Small intestine (tissue), 7 donors: ENCODE measurements at regions not wholly inside any gene's neighbourhood (a gene's known extent, or its start where the extent isn't known, plus 50 kb on each side); places are given as distances from the start of the nearest gene placed in this dataset.

Source experiments
- DNase-seq, 2 donors: peaks; one replicate each; pipeline versions ENCODE4 v3.0.0 to v3.0.0-alpha.2; 2013
- FAIRE-seq: peaks from 2 replicates; lab custom pipeline; 2012; peaks lifted over from hg19 to GRCh38; lab: Jason Lieb, UNC
- H3K27ac ChIP-seq, 3 donors: one replicate each; pipeline ENCODE4 v1.5.1; 2013; ENCODE audit warnings: low read length in 2 of 3, mild to moderate bottlenecking in 2 of 3, control low read depth in 1 of 3, inconsistent platforms in 1 of 3, low read depth in 1 of 3, moderate library complexity in 1 of 3
- H3K27me3 ChIP-seq, 3 donors: one replicate each; pipeline ENCODE4 v1.6.1; 2013; ENCODE audit warnings: low read length in 3 of 3, inconsistent platforms in 1 of 3; ENCODE audit not compliant: control insufficient read depth in 3 of 3, insufficient read depth in 3 of 3
- H3K36me3 ChIP-seq, 3 donors: one replicate each; pipeline ENCODE4 v1.6.1; 2013; ENCODE audit warnings: low read length in 3 of 3, inconsistent platforms in 1 of 3, low read depth in 1 of 3, mild to moderate bottlenecking in 1 of 3, moderate library complexity in 1 of 3; ENCODE audit not compliant: control insufficient read depth in 3 of 3, insufficient read depth in 2 of 3
- H3K4me1 ChIP-seq, 3 donors: one replicate each; pipeline ENCODE4 v1.6.1; 2013; ENCODE audit warnings: low read length in 2 of 3, inconsistent platforms in 1 of 3, low read depth in 1 of 3, mild to moderate bottlenecking in 1 of 3, moderate library complexity in 1 of 3; ENCODE audit not compliant: control insufficient read depth in 3 of 3, insufficient read depth in 2 of 3
- H3K4me3 ChIP-seq, 3 donors: one replicate each; pipeline ENCODE4 v1.5.1; 2013; ENCODE audit warnings: low read length in 3 of 3, control low read depth in 1 of 3, inconsistent platforms in 1 of 3, low read depth in 1 of 3, mild to moderate bottlenecking in 1 of 3, moderate library complexity in 1 of 3
- H3K9me3 ChIP-seq, 2 donors: one replicate each; pipeline ENCODE4 v1.6.1; 2013; ENCODE audit warnings: low read depth in 1 of 2, low read length in 1 of 2; ENCODE audit not compliant: control insufficient read depth in 2 of 2, insufficient read depth in 1 of 2
- WGBS, 3 donors: extraction: QIAGEN DNeasy Blood & Tissue Kit; methylation state at CpG; one replicate each; pipeline ENCODE4 v1.1.7; 2013; 5-methylcytosine and 5-hydroxymethylcytosine counted together
- donor health status: healthy with polysubstance abuse.
- donor health status: control.
- donor health status: control.
- donor health status: Bipolar disorder and iron deficiency.
- donor health status: healthy.

DNA sequence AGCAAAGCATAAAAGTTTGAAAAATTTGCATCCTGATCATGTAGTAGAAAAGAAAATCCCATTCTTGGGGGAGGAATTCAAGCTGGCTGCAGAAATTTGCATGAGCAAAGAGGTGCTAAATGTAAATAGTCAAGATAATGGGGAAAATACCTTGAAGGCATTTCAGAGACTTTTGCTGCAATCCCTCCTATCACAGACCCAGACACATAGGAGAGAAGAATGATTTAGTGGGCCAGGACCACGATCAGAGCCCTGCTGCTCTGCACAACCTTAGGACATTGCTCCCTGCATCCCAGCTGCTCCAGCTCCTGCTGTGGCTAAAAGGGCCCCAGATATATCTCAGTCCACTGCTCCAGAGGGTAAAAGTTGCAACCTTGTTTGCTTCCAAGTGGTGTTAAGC, 1439.7 kb upstream of the AGA start:
- FAIRE-seq, result no peak
- Histone ChIP-seq H3K27ac (no peak overlapping the region), H3K9me3 (peaks cover 0 to 23% of the 10 kb centered on the region in 2 donors), H3K4me3 (no peak overlapping the region), H3K27me3 (no peaks in the 10 kb centered on the region), H3K36me3 (no peaks in the 10 kb centered on the region), H3K4me1 (no peaks in the 10 kb centered on the region)
- WGBS, 3 donors, result 6 to 36% (median 29%) methylated on average over 1 of the region's 1 CpG
- DNase-seq, result no peak

DNA sequence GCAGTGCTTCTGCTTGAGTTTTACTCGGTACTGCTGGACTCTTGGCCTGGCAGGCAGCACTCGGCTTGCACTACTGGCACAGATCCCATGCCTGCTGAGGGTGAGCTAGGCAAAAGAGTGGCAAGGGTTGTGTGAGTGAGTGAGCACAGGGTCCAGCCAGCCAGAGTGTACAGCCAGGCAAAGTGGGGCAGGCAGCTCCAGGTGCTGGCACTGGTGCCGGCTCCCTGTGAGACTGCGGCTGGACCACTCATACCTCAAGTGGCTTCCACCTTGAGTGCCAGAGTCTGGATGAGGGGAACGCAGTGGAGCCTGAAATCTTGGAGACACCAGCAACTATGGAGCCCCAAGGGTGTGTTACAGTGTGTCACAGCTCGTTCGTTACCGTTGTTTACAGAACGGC, 1451.9 kb upstream of the AGA start:
- H3K27ac ChIP-seq, result no peak overlapping the region
- no peaks in the 10 kb centered on the region for H3K36me3 ChIP-seq
- DNase-seq (no peak), FAIRE-seq (no peak)
- no peak overlapping the region for H3K4me3 ChIP-seq
- H3K4me1 ChIP-seq, result no peaks in the 10 kb centered on the region
- WGBS, 3 donors, result 85 to 91% (median 88%) methylated on average over 9 of the region's 9 CpGs
- H3K27me3 ChIP-seq, result no peaks in the 10 kb centered on the region
- peaks cover 0 to 5% of the 10 kb centered on the region in 2 donors for H3K9me3 ChIP-seq

DNA sequence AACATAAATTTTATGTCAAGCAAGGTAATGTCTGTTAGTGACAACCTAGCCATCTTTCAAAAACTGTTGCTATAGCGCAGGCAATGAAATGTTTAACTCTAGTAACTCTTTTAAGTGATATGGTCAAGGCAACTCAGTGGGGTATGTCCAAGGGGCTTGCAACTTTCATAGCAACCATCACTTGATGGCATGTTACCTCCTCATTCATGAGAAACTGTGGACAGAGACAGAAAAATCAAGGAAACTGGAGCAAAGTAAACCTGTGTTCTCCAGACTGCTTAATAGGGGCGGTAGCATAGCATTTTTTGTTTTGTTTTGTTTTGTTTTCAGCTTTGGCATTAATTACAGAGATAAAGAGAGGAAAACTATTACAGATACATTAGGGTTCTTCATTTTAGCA, 1456.8 kb upstream of the AGA start:
- Histone ChIP-seq H3K4me1 (no peaks in the 10 kb centered on the region), H3K4me3 (no peak overlapping the region), H3K9me3 (peaks cover 0 to 4% of the 10 kb centered on the region in 2 donors), H3K27me3 (no peaks in the 10 kb centered on the region), H3K36me3 (no peaks in the 10 kb centered on the region), H3K27ac (no peak overlapping the region)
- FAIRE-seq (no peak), DNase-seq (no peak)
- 42 to 77% (median 54%) methylated on average over 2 of the region's 2 CpGs for WGBS, 3 donors

DNA sequence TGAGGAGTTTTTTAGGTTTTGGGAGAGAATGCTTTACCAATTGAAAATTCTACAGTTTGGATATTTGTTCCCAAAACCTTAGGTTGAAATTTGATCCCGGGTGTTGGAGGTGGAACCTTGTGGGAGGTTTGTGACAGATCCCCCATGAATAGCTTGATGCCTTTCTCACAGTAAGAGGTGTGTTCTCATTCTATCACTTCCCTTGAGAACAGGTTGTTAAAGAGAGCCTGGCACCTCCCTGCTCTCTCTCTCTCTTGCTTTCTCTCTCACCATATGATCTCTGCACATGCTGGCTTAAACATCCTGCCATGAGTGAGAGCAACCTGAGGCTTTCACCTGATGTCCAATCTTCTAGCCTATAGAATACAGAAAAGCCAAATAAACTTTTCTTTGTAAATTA, 1475.5 kb upstream of the AGA start:
- Histone ChIP-seq H3K27me3 (no peaks in the 10 kb centered on the region), H3K9me3 (peaks cover 0 to 12% of the 10 kb centered on the region in 2 donors), H3K4me1 (no peaks in the 10 kb centered on the region), H3K36me3 (no peaks in the 10 kb centered on the region), H3K27ac (no peak overlapping the region), H3K4me3 (no peak overlapping the region)
- WGBS, 3 donors, result 18 to 43% (median 33%) methylated on average over 1 of the region's 1 CpG
- FAIRE-seq, result no peak
- no peak for DNase-seq

DNA sequence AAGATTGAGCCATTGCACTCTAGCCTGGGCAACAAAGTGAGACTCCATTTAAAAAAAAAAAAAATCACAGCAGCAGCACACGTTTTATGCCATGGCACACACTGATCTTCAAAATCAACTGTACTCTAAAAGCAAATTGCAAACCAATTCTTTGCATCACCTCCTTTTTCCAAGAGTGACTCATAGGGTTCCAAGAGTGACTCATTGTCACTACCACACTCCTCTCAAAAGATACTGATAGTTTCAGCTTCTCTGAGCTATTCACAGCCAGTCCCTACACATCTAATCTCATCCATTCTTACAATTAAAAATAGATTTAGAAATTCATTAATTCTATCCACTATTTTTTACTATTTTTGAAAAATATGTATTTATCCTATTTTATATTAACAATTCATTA, 1494.9 kb upstream of the AGA start:
- FAIRE-seq, result no peak
- Histone ChIP-seq H3K9me3 (peaks cover 0 to 3% of the 10 kb centered on the region in 2 donors), H3K27ac (no peak overlapping the region), H3K27me3 (no peaks in the 10 kb centered on the region), H3K4me1 (no peaks in the 10 kb centered on the region), H3K4me3 (no peak overlapping the region), H3K36me3 (no peaks in the 10 kb centered on the region)
- 57 to 66% (median 57%) methylated on average over 1 of the region's 1 CpG for WGBS, 3 donors
- DNase-seq, result no peak

DNA sequence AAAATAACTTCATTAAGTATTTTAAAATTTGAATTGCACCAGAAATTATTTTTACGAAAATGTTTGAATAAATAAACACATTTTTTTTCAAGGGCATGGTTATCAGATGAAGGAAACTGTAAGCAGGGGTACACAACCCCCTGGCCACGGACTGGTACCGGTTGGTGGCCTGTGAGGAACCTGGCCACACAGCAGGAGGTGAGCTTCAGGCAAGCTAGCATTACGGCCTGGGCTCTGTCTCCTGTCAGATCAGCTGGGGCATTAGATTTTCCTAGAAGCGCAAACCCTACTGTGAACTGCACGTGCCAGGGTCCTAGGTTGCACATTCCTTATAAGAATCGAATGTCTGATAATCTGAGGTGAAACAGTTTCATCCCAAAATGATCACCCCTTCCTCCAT, 1499.7 kb upstream of the AGA start:
- FAIRE-seq (no peak), DNase-seq (no peak)
- Histone ChIP-seq H3K27ac (no peak overlapping the region), H3K4me1 (no peaks in the 10 kb centered on the region), H3K27me3 (no peaks in the 10 kb centered on the region), H3K9me3 (peaks cover 0 to 3% of the 10 kb centered on the region in 2 donors), H3K36me3 (no peaks in the 10 kb centered on the region), H3K4me3 (no peak overlapping the region)
- WGBS, 3 donors, result 71 to 81% (median 76%) methylated on average over 7 of the region's 7 CpGs

DNA sequence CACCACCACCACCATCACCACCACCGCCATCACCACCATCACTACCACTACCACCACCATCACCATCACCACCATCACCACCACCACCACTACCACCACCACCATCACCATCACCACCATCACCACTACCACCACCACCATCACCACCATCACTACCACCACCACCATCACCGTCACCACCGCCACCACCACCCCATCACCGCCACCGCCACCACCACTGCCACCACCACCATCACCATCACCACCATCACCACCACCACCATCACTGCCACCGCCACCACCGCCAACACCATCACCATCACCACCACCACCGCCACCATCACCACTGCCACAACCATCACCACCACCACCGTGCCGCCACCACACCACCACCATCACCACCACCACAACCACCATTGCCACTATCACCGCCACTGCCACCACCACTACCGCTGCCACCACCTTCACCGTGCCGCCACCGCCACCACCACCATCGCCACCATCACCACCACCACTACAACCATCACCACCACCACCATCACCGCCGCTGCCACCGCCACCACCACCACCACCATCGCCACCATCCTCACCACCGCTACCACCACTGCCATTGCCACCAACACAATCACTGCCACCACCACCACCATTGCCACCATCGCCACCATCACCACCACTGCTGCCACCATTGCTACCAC, 1511.3 kb upstream of the AGA start:
- Histone ChIP-seq H3K4me1 (no peaks in the 10 kb centered on the region), H3K27ac (no peak overlapping the region), H3K4me3 (no peak overlapping the region), H3K36me3 (no peaks in the 10 kb centered on the region), H3K27me3 (no peaks in the 10 kb centered on the region), H3K9me3 (peaks cover 0 to 14% of the 10 kb centered on the region in 2 donors)
- FAIRE-seq, result no peak
- 93 to 96% (median 94%) methylated on average over 17 to 22 of the region's 22 CpGs for WGBS, 3 donors
- DNase-seq, result no peak

DNA sequence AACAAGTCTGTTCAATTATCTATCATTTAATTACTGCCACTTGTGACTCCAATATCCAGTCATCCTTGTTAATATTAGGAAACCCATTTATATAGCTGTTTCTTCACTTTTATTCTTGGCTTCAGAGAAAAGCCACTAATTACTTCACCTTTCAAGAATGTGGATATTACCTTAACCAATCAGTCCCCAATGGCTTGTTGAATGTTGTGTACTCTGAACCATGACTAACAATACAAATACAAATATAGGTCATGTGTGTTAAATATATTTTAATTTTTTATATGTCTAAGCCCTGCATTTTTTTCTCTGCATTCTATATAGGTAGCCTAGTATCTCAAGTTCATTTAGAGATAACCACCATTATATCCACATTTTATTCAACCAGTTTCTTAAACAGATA, 1513.4 kb upstream of the AGA start:
- DNase-seq (no peak), FAIRE-seq (no peak)
- no peaks in the 10 kb centered on the region for H3K4me1 ChIP-seq
- H3K27me3 ChIP-seq, result no peaks in the 10 kb centered on the region
- peaks cover 0 to 14% of the 10 kb centered on the region in 2 donors for H3K9me3 ChIP-seq
- H3K4me3 ChIP-seq, result no peak overlapping the region
- no peaks in the 10 kb centered on the region for H3K36me3 ChIP-seq
- no peak overlapping the region for H3K27ac ChIP-seq
